BE2C (cell line): ENCODE measurements at regions not wholly inside any gene's neighbourhood (a gene's known extent, or its start where the extent isn't known, plus 50 kb on each side); places are given as distances from the start of the nearest gene placed in this dataset.

Experiments
- DNase-seq: peaks from one replicate; pipeline ENCODE4 v3.0.0-alpha.2; 2020
- H3K27me3 ChIP-seq: fragments of 250-450 bp; sonication (Bioruptor Pico); 2 replicates; pipeline ENCODE4 v1.5.1; 2020; ENCODE audit warnings: mild to moderate bottlenecking
- H3K36me3 ChIP-seq: fragments of 250-450 bp; sonication (Bioruptor Pico); 2 replicates; pipeline ENCODE4 v1.5.1; 2020; ENCODE audit warnings: mild to moderate bottlenecking
- H3K4me1 ChIP-seq: fragments of 250-450 bp; sonication (Bioruptor Pico); 2 replicates; pipeline ENCODE4 v1.5.1; 2020
- H3K4me3 ChIP-seq: 2 replicates; pipeline ENCODE4 v1.5.1; 2011; ENCODE audit warnings: low read depth, low read length
- H3K9me3 ChIP-seq: fragments of 250-450 bp; sonication (Bioruptor Pico); 2 replicates; pipeline ENCODE4 v1.5.1; 2020
- CTCF ChIP-seq: IDR thresholded peaks from 2 replicates; pipeline ENCODE4 v1.5.1; 2012; ENCODE audit warnings: mild to moderate bottlenecking, low read depth, low read length

GRCh38 chr6:170462366-170463020, 90.6 kb downstream of the PSMB1 start:
- TF ChIP-seq CTCF, result no peak
- Histone ChIP-seq H3K27me3 (peaks cover 14% of the 10 kb centered on the region), H3K9me3 (no peaks in the 10 kb centered on the region), H3K36me3 (no peaks in the 10 kb centered on the region), H3K4me3 (no peak overlapping the region), H3K4me1 (no peaks in the 10 kb centered on the region)
- DNase-seq, result no peak

GRCh38 chr6:170461556-170462365, 91.3 kb downstream of the PSMB1 start:
- no peaks in the 10 kb centered on the region for H3K4me1 ChIP-seq
- H3K9me3 ChIP-seq, result no peaks in the 10 kb centered on the region
- H3K36me3 ChIP-seq, result no peaks in the 10 kb centered on the region
- H3K4me3 ChIP-seq, result no peak overlapping the region
- DNase-seq, result no peak
- H3K27me3 ChIP-seq, result peaks cover 14% of the 10 kb centered on the region
- TF ChIP-seq CTCF, result no peak

GRCh38 chr6:170461111-170461510, 92.0 kb downstream of the PSMB1 start:
- Histone ChIP-seq H3K4me3 (no peak overlapping the region), H3K9me3 (no peaks in the 10 kb centered on the region), H3K27me3 (peaks cover 14% of the 10 kb centered on the region), H3K36me3 (no peaks in the 10 kb centered on the region), H3K4me1 (no peaks in the 10 kb centered on the region)
- no peak for TF ChIP-seq CTCF
- DNase-seq, result no peak

- no peaks in the 10 kb centered on the region for H3K36me3 ChIP-seq
- no peaks in the 10 kb centered on the region for H3K4me1 ChIP-seq
- DNase-seq, result no peak
- no peaks in the 10 kb centered on the region for H3K9me3 ChIP-seq
- H3K27me3 ChIP-seq, result peaks cover 14% of the 10 kb centered on the region
- TF ChIP-seq CTCF, result no peak
- no peak overlapping the region for H3K4me3 ChIP-seq
These were observed 92.5 kb downstream of the PSMB1 start for GRCh38 chr6:170460641-170461040.

GRCh38 chr6:170459451-170459850, 93.7 kb downstream of the PSMB1 start:
- no peaks in the 10 kb centered on the region for H3K4me1 ChIP-seq
- H3K36me3 ChIP-seq, result no peaks in the 10 kb centered on the region
- H3K9me3 ChIP-seq, result no peaks in the 10 kb centered on the region
- TF ChIP-seq CTCF, result no peak
- peaks cover 14% of the 10 kb centered on the region for H3K27me3 ChIP-seq
- no peak overlapping the region for H3K4me3 ChIP-seq
- DNase-seq, result no peak
